ENCODE measurements at regions not wholly inside any gene's neighbourhood (a gene's known extent, or its start where the extent isn't known, plus 50 kb on each side); places are given as distances from the start of the nearest gene placed in this dataset.

DNA sequence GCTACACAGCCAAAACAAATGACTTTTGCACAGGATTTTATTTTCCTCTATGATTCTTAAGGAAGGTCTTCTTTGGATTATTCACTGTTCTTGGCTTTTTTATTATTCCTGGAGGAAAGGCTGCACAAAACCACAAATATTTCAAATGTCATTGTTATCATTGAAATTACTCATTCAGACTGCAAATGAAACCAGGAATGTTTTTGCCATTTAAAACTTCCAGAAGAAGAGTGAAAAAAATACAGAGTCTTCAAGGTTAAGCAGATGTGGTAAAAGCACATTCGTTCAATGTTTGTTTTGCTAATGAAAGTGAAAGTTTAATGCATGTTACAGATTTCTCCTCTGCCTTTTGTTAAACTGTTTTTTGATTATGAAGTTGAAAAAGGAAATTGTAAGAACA, 238.2 kb downstream of the TLE4 start:
- no peak overlapping the region for H2AK5ac ChIP-seq (ENCODE audit: insufficient read length, low read length)
- no peaks in the 10 kb centered on the region for H3K23me2 ChIP-seq (ENCODE audit: insufficient read length, low read depth, low read length, poor library complexity, severe bottlenecking)
- peaks cover 2% of the 10 kb centered on the region; the same call in 1 of the 2 replicates for H3K27me3 Mint-ChIP-seq (ENCODE audit: low read depth)
- H4K20me1 ChIP-seq (ENCODE audit: control insufficient read depth, insufficient read depth, insufficient read length), result no peaks in the 10 kb centered on the region
- peaks cover 2% of the 10 kb centered on the region; the same call in 1 of the 2 replicates for H3K4me1 ChIP-seq (ENCODE audit: insufficient read depth, low read length)
- H3K9ac ChIP-seq (ENCODE audit: extremely low read depth, insufficient read length, low read length), result no peak overlapping the region
- H3K9me3 ChIP-seq (ENCODE audit: control insufficient read depth, low read depth, low read length), result no peaks in the 10 kb centered on the region
- H2BK20ac ChIP-seq (ENCODE audit: low read depth, low read length, poor library complexity, severe bottlenecking), result no peak overlapping the region
- no peak for DNase-seq
- H3K4ac ChIP-seq (ENCODE audit: low read depth, low read length), result no peak overlapping the region
- no peak overlapping the region for H3K14ac ChIP-seq (ENCODE audit: insufficient read depth, low read length)
- H4K5ac ChIP-seq (ENCODE audit: insufficient read length, low read depth, low read length), result no peak overlapping the region
- H4K91ac ChIP-seq (ENCODE audit: insufficient read length, low read depth, low read length), result no peak overlapping the region
- no peaks in the 10 kb centered on the region for H3K27me3 ChIP-seq (ENCODE audit: insufficient read depth, low read length)
- no peaks in the 10 kb centered on the region for H3K9me3 Mint-ChIP-seq
- no CpG with 5 or more reads among the region's 1 CpG for WGBS (ENCODE audit: extremely low coverage, insufficient read length, low lambda C conversion rate)
- TF ChIP-seq, protein P1, sequence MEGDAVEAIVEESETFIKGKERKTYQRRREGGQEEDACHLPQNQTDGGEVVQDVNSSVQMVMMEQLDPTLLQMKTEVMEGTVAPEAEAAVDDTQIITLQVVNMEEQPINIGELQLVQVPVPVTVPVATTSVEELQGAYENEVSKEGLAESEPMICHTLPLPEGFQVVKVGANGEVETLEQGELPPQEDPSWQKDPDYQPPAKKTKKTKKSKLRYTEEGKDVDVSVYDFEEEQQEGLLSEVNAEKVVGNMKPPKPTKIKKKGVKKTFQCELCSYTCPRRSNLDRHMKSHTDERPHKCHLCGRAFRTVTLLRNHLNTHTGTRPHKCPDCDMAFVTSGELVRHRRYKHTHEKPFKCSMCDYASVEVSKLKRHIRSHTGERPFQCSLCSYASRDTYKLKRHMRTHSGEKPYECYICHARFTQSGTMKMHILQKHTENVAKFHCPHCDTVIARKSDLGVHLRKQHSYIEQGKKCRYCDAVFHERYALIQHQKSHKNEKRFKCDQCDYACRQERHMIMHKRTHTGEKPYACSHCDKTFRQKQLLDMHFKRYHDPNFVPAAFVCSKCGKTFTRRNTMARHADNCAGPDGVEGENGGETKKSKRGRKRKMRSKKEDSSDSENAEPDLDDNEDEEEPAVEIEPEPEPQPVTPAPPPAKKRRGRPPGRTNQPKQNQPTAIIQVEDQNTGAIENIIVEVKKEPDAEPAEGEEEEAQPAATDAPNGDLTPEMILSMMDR (conservative IDR thresholded peaks at IDR 0.05), result no peak
- H3K18ac ChIP-seq (ENCODE audit: insufficient read length, low read depth, low read length), result no peak overlapping the region
- no peak overlapping the region for H2BK5ac ChIP-seq (ENCODE audit: insufficient read length, low read length)
- H3K79me1 ChIP-seq (ENCODE audit: insufficient read depth, low read depth, low read length, poor library complexity, severe bottlenecking), result no peaks in the 10 kb centered on the region
- H3K56ac ChIP-seq (ENCODE audit: insufficient read length, low read depth, low read length), result no peak overlapping the region
- H3K36me3 Mint-ChIP-seq (ENCODE audit: insufficient read depth in 1 of 3, low read depth in 3 of 3), result no peaks in the 10 kb centered on the region
- H2AFZ ChIP-seq (ENCODE audit: low read length), result no peak overlapping the region
- H3K23ac ChIP-seq (ENCODE audit: insufficient read length, low read depth, low read length), result no peak overlapping the region
- H2BK12ac ChIP-seq (ENCODE audit: insufficient read length, low read depth, low read length), result no peak overlapping the region
- H2BK15ac ChIP-seq (ENCODE audit: low read depth, low read length), result no peak overlapping the region
- no peak overlapping the region for H3K4me2 ChIP-seq (ENCODE audit: insufficient read depth, insufficient read length, low read length)
- H3K4me3 Mint-ChIP-seq, result no peak overlapping the region
- H3K27ac Mint-ChIP-seq, result no peak overlapping the region
- H3K27ac ChIP-seq (ENCODE audit: insufficient read length, low read depth, low read length), result no peak overlapping the region
- no peak overlapping the region for H2BK120ac ChIP-seq (ENCODE audit: low read depth, low read length, poor library complexity, severe bottlenecking)
- no peak overlapping the region for H4K8ac ChIP-seq (replicated peaks; ENCODE audit: insufficient read length, low read depth, low read length)
- no peaks in the 10 kb centered on the region for H3K79me2 ChIP-seq (ENCODE audit: insufficient read depth, low read length)
- H3T11ph ChIP-seq (ENCODE audit: low read length), result no peak overlapping the region
- H3K4me1 Mint-ChIP-seq, result peaks cover 6 to 12% of the 10 kb centered on the region in 2 experiments

All from H9 (cell line).